Muscle of leg (tissue), 3 donors: ENCODE measurements at regions not wholly inside any gene's neighbourhood (a gene's known extent, or its start where the extent isn't known, plus 50 kb on each side); places are given as distances from the start of the nearest gene placed in this dataset.

Experiments
- DNase-seq: peaks from one replicate; pipeline ENCODE4 v3.0.0; 2013
- H3K27ac ChIP-seq: one replicate; pipeline ENCODE4 v1.5.1; 2013; ENCODE audit warnings: mild to moderate bottlenecking, low read length, control low read depth
- H3K27me3 ChIP-seq: one replicate; pipeline ENCODE4 v1.6.1; 2013; ENCODE audit warnings: low read length; ENCODE audit not compliant: control insufficient read depth, insufficient read depth
- H3K36me3 ChIP-seq: one replicate; pipeline ENCODE4 v1.6.1; 2013; ENCODE audit warnings: low read length; ENCODE audit not compliant: control insufficient read depth, insufficient read depth
- H3K4me1 ChIP-seq: one replicate; pipeline ENCODE4 v1.6.1; 2013; ENCODE audit warnings: low read length; ENCODE audit not compliant: control insufficient read depth, insufficient read depth
- H3K4me3 ChIP-seq: one replicate; pipeline ENCODE4 v1.5.1; 2013; ENCODE audit warnings: low read length, control low read depth
- H3K9me3 ChIP-seq: replicated peaks from 2 replicates; pipeline ENCODE4 v1.6.1; 2013; ENCODE audit warnings: low read depth, low read length; ENCODE audit not compliant: control insufficient read depth
- WGBS: methylation state at CpG from one replicate; pipeline ENCODE4 v1.1.5; 2013; ENCODE audit warnings: missing lambda C conversion rate; ENCODE audit not compliant: insufficient coverage; 5-methylcytosine and 5-hydroxymethylcytosine counted together

- DNase-seq, result peak; percentile 44
- Histone ChIP-seq H3K27me3 (no peaks in the 10 kb centered on the region), H3K36me3 (no peaks in the 10 kb centered on the region), H3K4me1 (no peaks in the 10 kb centered on the region), H3K27ac (no peak overlapping the region), H3K4me3 (no peak overlapping the region), H3K9me3 (no peaks in the 10 kb centered on the region)
- WGBS, result 6% methylated on average over 2 of the region's 3 CpGs
These were observed 111.0 kb downstream of the EDN1 start for GRCh38 chr6:12401200-12401599.

- WGBS, result 71% methylated on average over 2 of the region's 2 CpGs
- Histone ChIP-seq H3K9me3 (no peaks in the 10 kb centered on the region), H3K4me3 (no peak overlapping the region), H3K36me3 (no peaks in the 10 kb centered on the region), H3K4me1 (no peaks in the 10 kb centered on the region), H3K27ac (no peak overlapping the region), H3K27me3 (no peaks in the 10 kb centered on the region)
- DNase-seq, result no peak
These were observed 113.2 kb downstream of the EDN1 start for GRCh38 chr6:12403201-12403826.

- DNase-seq, result no peak
- Histone ChIP-seq H3K27me3 (no peaks in the 10 kb centered on the region), H3K4me1 (no peaks in the 10 kb centered on the region)
These were observed 113.9 kb downstream of the EDN1 start for GRCh38 chr6:12403947-12404647.

GRCh38 chr6:12404651-12405050 lies 114.5 kb downstream of the EDN1 start:
- H3K27ac ChIP-seq, result no peak overlapping the region
- WGBS, result no CpG with 5 or more reads among the region's 1 CpG
- no peak for DNase-seq
- no peaks in the 10 kb centered on the region for H3K36me3 ChIP-seq
- H3K9me3 ChIP-seq, result no peaks in the 10 kb centered on the region
- no peaks in the 10 kb centered on the region for H3K27me3 ChIP-seq
- H3K4me1 ChIP-seq, result no peaks in the 10 kb centered on the region
- no peak overlapping the region for H3K4me3 ChIP-seq

More at GRCh38 chr6:12403947-12404647, 113.9 kb downstream of the EDN1 start:
- H3K9me3 ChIP-seq, result no peaks in the 10 kb centered on the region
- H3K36me3 ChIP-seq, result no peaks in the 10 kb centered on the region
- no peak overlapping the region for H3K4me3 ChIP-seq
- 56% methylated on average over 2 of the region's 6 CpGs for WGBS
- no peak overlapping the region for H3K27ac ChIP-seq

GRCh38 chr6:12408752-12409151 lies 118.6 kb downstream of the EDN1 start:
- peak overlapping the region; percentile 51 for H3K27ac ChIP-seq
- H3K9me3 ChIP-seq, result no peaks in the 10 kb centered on the region
- H3K27me3 ChIP-seq, result no peaks in the 10 kb centered on the region
- no peak for DNase-seq
- H3K4me3 ChIP-seq, result no peak overlapping the region
- H3K4me1 ChIP-seq, result no peaks in the 10 kb centered on the region
- no peaks in the 10 kb centered on the region for H3K36me3 ChIP-seq
- 56% methylated on average over 5 of the region's 9 CpGs for WGBS

DNA sequence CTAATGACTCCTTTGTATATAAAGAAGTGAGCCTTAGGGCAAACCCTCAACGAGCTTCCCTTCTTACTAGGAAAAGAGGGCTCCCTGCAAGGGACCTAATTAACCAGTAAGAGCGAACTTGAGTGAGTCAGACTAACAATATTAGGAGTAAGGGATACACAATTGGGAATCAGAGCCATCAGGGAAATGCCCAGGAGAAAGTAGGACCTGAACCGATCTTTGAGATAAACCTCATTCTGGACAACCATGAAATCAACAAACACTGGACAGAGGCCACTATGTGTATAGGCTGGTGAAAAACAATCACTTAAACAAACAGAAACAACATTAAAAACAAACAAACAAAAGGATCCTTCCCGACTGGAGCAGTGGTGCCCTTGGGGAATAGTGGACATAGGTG lies 120.8 kb downstream of the EDN1 start:
- no peak overlapping the region for H3K27ac ChIP-seq

DNA sequence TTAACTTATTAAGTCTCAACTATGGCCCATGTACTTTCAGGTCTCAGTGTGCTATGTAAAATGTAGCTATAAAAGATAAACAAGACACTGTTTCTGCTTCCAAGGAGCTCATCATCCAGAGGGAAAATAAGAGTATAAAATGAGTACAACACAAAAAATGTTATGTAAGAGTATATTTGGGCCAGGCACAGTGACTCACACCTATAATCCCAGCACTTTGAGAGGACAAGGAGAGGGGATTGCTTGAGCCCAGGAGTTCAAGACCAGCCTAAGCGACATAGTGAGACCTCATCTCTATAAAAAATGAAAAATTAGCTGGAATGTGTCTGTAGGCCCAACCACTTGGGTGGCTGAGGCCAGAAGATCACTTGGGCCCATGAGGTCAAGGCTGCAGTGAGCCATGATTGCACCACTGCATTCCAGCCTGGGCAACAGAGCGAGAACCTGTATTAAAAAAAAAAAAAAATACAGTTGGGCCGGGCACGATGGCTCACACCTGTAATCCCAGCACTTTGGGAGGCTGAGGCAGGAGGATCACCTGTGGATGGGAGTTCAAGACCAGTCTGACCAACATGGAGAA lies 124.0 kb downstream of the EDN1 start:
- Histone ChIP-seq H3K4me3 (no peak overlapping the region), H3K27me3 (no peaks in the 10 kb centered on the region), H3K36me3 (no peaks in the 10 kb centered on the region), H3K4me1 (no peaks in the 10 kb centered on the region), H3K27ac (no peak overlapping the region), H3K9me3 (peaks cover 4% of the 10 kb centered on the region)
- 100% methylated on average over 2 of the region's 4 CpGs for WGBS
- DNase-seq, result no peak

More for the DNA sequence above, 120.8 kb downstream of the EDN1 start:
- H3K4me1 ChIP-seq, result no peaks in the 10 kb centered on the region
- no peaks in the 10 kb centered on the region for H3K9me3 ChIP-seq
- DNase-seq, result no peak
- H3K36me3 ChIP-seq, result no peaks in the 10 kb centered on the region
- 100% methylated on average over 1 of the region's 4 CpGs for WGBS
- no peak overlapping the region for H3K4me3 ChIP-seq
- no peaks in the 10 kb centered on the region for H3K27me3 ChIP-seq

GRCh38 chr6:12415980-12416598 lies 125.9 kb downstream of the EDN1 start:
- H3K27me3 ChIP-seq, result no peaks in the 10 kb centered on the region
- no peak for DNase-seq
- no peaks in the 10 kb centered on the region for H3K36me3 ChIP-seq
- no peaks in the 10 kb centered on the region for H3K4me1 ChIP-seq
- no CpG with 5 or more reads among the region's 2 CpGs for WGBS
- no peak overlapping the region for H3K27ac ChIP-seq
- no peak overlapping the region for H3K4me3 ChIP-seq
- H3K9me3 ChIP-seq, result peaks cover 4% of the 10 kb centered on the region

GRCh38 chr6:12417191-12417590 lies 127.0 kb downstream of the EDN1 start:
- DNase-seq, result no peak
- H3K4me3 ChIP-seq, result no peak overlapping the region
- 78% methylated on average over 1 of the region's 1 CpG for WGBS
- peaks cover 4% of the 10 kb centered on the region for H3K9me3 ChIP-seq
- H3K4me1 ChIP-seq, result no peaks in the 10 kb centered on the region
- H3K36me3 ChIP-seq, result no peaks in the 10 kb centered on the region
- no peaks in the 10 kb centered on the region for H3K27me3 ChIP-seq
- H3K27ac ChIP-seq, result no peak overlapping the region

DNA sequence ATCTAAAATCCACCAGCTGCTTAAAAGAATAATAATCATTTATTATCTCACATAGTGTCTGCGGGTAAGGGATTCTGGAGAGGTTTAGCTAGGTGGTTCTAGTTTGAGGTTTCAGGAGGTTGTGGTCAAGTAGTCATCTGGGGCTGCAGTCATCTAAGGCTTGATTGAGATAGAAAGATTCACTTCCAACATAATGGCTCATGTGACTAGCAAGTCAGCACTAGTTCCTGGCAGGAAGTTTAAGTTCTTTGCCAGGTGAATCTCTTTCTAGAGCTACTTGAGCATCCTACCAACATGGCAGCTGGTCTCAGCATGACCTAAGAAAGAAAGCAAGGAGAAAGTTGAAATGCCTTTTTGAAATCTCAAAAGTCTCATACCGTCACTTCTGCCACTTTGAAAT lies 128.8 kb downstream of the EDN1 start:
- Histone ChIP-seq H3K27me3 (no peaks in the 10 kb centered on the region), H3K4me3 (no peak overlapping the region), H3K36me3 (no peaks in the 10 kb centered on the region), H3K4me1 (no peaks in the 10 kb centered on the region), H3K9me3 (peaks cover 4% of the 10 kb centered on the region), H3K27ac (no peak overlapping the region)
- no CpG with 5 or more reads among the region's 2 CpGs for WGBS
- DNase-seq, result no peak
